Natural killer cell (primary cell): ENCODE measurements at regions not wholly inside any gene's neighbourhood (a gene's known extent, or its start where the extent isn't known, plus 50 kb on each side); places are given as distances from the start of the nearest gene placed in this dataset.

Source experiments
- ATAC-seq, 3 donors: fragments of 150-1000 bp in 2 of 3; fragments of 200-7000 bp in 1 of 3; cut with Tn5 transposase; 1 replicate in 1 of 3; 2 replicates in 2 of 3; pipeline ENCODE4 v1.10.0; 2021; ENCODE audit warnings: mild to moderate bottlenecking in 2 of 3, moderate library complexity in 2 of 3
- DNase-seq, 2 donors: peaks; one replicate each; pipeline versions ENCODE4 v3.0.0 to v3.0.0-alpha.2; 2013 to 2021; ENCODE audit warnings: mixed read lengths in 1 of 2
- H3K27ac ChIP-seq: one replicate; pipeline ENCODE4 v1.5.1; 2013; ENCODE audit warnings: mild to moderate bottlenecking, low read length
- H3K27me3 ChIP-seq: one replicate; pipeline ENCODE4 v1.6.1; 2013; ENCODE audit warnings: low read length; ENCODE audit not compliant: control insufficient read depth, insufficient read depth
- H3K36me3 ChIP-seq: one replicate; pipeline ENCODE4 v1.6.1; 2013; ENCODE audit warnings: low read length; ENCODE audit not compliant: control insufficient read depth, insufficient read depth
- H3K4me1 ChIP-seq: one replicate; pipeline ENCODE4 v1.6.1; 2013; ENCODE audit warnings: low read length; ENCODE audit not compliant: control insufficient read depth, insufficient read depth
- H3K4me3 ChIP-seq: one replicate; pipeline ENCODE4 v1.5.1; 2013; ENCODE audit warnings: low read length
- H3K9me3 ChIP-seq: one replicate; pipeline ENCODE4 v1.6.1; 2013; ENCODE audit warnings: low read length; ENCODE audit not compliant: control insufficient read depth, insufficient read depth
- H3K27ac Mint-ChIP-seq, 2 donors: one replicate each; pipeline ENCODE4 v1.8.0; 2022; ENCODE audit warnings: mild to moderate bottlenecking in 2 of 2, mixed read lengths in 2 of 2, moderate library complexity in 1 of 2
- H3K27me3 Mint-ChIP-seq, 2 donors: one replicate each; pipeline ENCODE4 v1.8.0; 2022; ENCODE audit warnings: low read depth in 2 of 2, mixed read lengths in 2 of 2
- H3K36me3 Mint-ChIP-seq: one replicate; pipeline ENCODE4 v1.8.0; 2022; ENCODE audit warnings: mixed read lengths
- H3K4me1 Mint-ChIP-seq, 2 donors: one replicate each; pipeline ENCODE4 v1.8.0; 2022; ENCODE audit warnings: mixed read lengths in 2 of 2
- H3K4me3 Mint-ChIP-seq: one replicate; pipeline ENCODE4 v1.8.0; 2022; ENCODE audit warnings: mild to moderate bottlenecking, moderate library complexity, mixed read lengths
- H3K9me3 Mint-ChIP-seq, 2 donors: one replicate each; pipeline ENCODE4 v1.8.0; 2022; ENCODE audit warnings: mixed read lengths in 2 of 2
- CTCF ChIP-seq: fragments of 200-600 bp; IDR thresholded peaks from one replicate; pipeline ENCODE4 v1.8.0; 2022; ENCODE audit warnings: antibody characterized with exemption
- WGBS: methylation state at CpG from one replicate; pipeline ENCODE4 v1.1.7; 2013; ENCODE audit warnings: missing lambda C conversion rate; ENCODE audit not compliant: insufficient coverage; 5-methylcytosine and 5-hydroxymethylcytosine counted together
- intact Hi-C: fragments of 100-400 bp; cut with micrococcal nuclease; formaldehyde crosslinking; loops from one replicate; pipeline ENCODE4 v1.14.2; 2022

GRCh38 chr1:162985816-162986435 lies 83.2 kb upstream of the RGS4 start:
- Histone ChIP-seq H3K27ac (no peak overlapping the region), H3K36me3 (no peaks in the 10 kb centered on the region), H3K9me3 (no peaks in the 10 kb centered on the region), H3K4me1 (no peaks in the 10 kb centered on the region), H3K27me3 (no peaks in the 10 kb centered on the region), H3K4me3 (no peak overlapping the region)
- DNase-seq (no peak), ATAC-seq (no peak)
- intact Hi-C loops, result no loop called here
- 100% methylated on average over 2 of the region's 3 CpGs for WGBS
- Mint-ChIP-seq H3K9me3 (no peaks in the 10 kb centered on the region), H3K27ac (no peak overlapping the region), H3K36me3 (no peaks in the 10 kb centered on the region), H3K4me3 (no peak overlapping the region), H3K4me1 (no peaks in the 10 kb centered on the region), H3K27me3 (peaks cover 9 to 13% of the 10 kb centered on the region in 2 donors)
- TF ChIP-seq CTCF, result no peak

GRCh38 chr1:162984699-162985098 lies 84.5 kb upstream of the RGS4 start:
- no peaks in the 10 kb centered on the region for H3K36me3 ChIP-seq
- no peaks in the 10 kb centered on the region for H3K4me1 ChIP-seq
- no peak overlapping the region for H3K4me3 ChIP-seq
- no peak for TF ChIP-seq CTCF
- peaks cover 9 to 13% of the 10 kb centered on the region in 2 donors for H3K27me3 Mint-ChIP-seq
- no peak overlapping the region for H3K4me3 Mint-ChIP-seq
- 67% methylated on average over 1 of the region's 2 CpGs for WGBS
- no peaks in the 10 kb centered on the region for H3K4me1 Mint-ChIP-seq
- no peak overlapping the region for H3K27ac Mint-ChIP-seq
- no peak overlapping the region for H3K27ac ChIP-seq
- ATAC-seq (no peak), DNase-seq (no peak)
- H3K36me3 Mint-ChIP-seq, result no peaks in the 10 kb centered on the region
- H3K9me3 ChIP-seq, result no peaks in the 10 kb centered on the region
- no peaks in the 10 kb centered on the region for H3K9me3 Mint-ChIP-seq
- intact Hi-C loops, result no loop called here
- no peaks in the 10 kb centered on the region for H3K27me3 ChIP-seq

GRCh38 chr1:162983671-162984425 lies 85.3 kb upstream of the RGS4 start:
- Mint-ChIP-seq H3K27me3 (peaks cover 9 to 13% of the 10 kb centered on the region in 2 donors), H3K9me3 (peaks cover 0 to 2% of the 10 kb centered on the region in 2 donors), H3K4me3 (no peak overlapping the region), H3K27ac (no peak overlapping the region), H3K4me1 (no peaks in the 10 kb centered on the region), H3K36me3 (no peaks in the 10 kb centered on the region)
- no peak for ATAC-seq
- no peaks in the 10 kb centered on the region for H3K9me3 ChIP-seq
- 58% methylated on average over 1 of the region's 3 CpGs for WGBS
- no peak overlapping the region for H3K27ac ChIP-seq
- intact Hi-C loops, result no loop called here
- no peak for TF ChIP-seq CTCF
- no peak for DNase-seq
- H3K4me1 ChIP-seq, result no peaks in the 10 kb centered on the region
- H3K36me3 ChIP-seq, result no peaks in the 10 kb centered on the region
- no peak overlapping the region for H3K4me3 ChIP-seq
- no peaks in the 10 kb centered on the region for H3K27me3 ChIP-seq
